GM12891 (cell line): ENCODE measurements at regions not wholly inside any gene's neighbourhood (a gene's known extent, or its start where the extent isn't known, plus 50 kb on each side); places are given as distances from the start of the nearest gene placed in this dataset.

Experiments
- PAX5 ChIP-seq: IDR thresholded peaks from 2 replicates; pipeline ENCODE4 v1.6.1; 2011; ENCODE audit warnings: low read length, moderate library complexity, mild to moderate bottlenecking; ENCODE audit not compliant: insufficient read depth, severe bottlenecking
- POLR2A ChIP-seq: IDR thresholded peaks from 2 replicates; pipeline ENCODE4 v1.6.1; 2011; ENCODE audit warnings: low read depth, low read length, control low read depth
- POLR2AphosphoS5 ChIP-seq: IDR thresholded peaks from 2 replicates; pipeline ENCODE4 v1.6.1; 2011; ENCODE audit warnings: low read depth, low read length, control low read depth
- SPI1 ChIP-seq: IDR thresholded peaks from 2 replicates; pipeline ENCODE4 v1.6.1; 2011; ENCODE audit warnings: low read depth, low read length, control low read depth
- TAF1 ChIP-seq: IDR thresholded peaks from 2 replicates; pipeline ENCODE4 v1.6.1; 2011; ENCODE audit warnings: low read depth, low read length, control low read depth

DNA sequence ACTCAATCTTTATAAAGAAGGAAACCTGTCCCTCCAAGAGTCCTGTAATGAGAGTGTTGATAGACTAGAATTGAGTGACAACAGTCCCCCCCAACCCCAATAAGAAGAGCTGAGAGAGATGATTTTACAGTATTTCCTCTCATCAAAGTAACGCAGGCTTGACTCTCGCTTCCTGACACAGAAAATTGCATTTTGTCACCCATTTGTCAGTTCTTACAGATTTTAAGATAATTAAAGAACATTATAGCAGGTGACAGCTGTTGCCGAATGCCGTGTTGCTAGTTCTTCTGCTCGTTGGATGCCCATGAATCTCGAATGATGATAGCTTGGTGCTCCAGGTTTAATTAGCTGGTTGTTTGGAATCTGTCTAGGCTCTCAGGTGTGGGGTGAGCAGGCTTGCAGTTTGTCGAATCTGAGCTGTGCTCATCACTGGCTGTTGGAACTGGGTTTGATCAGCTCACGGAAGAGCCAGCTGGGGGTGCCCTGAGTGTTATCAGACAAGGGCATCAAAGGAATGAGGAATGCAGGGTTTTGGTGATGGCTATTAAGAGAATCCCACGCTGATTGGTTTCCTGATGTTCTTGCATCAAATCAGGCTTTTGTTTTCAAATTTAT lies 84.8 kb upstream of the CPHXL start:
- TF ChIP-seq POLR2A (no peak), POLR2AphosphoS5 (no peak), TAF1 (no peak), PAX5 (no peak), SPI1 (no peak)
